ENCODE measurements at regions not wholly inside any gene's neighbourhood (a gene's known extent, or its start where the extent isn't known, plus 50 kb on each side); places are given as distances from the start of the nearest gene placed in this dataset.
A peak's percentile ranks its signal among the peaks of the same experiment; 100 is the strongest.
"Not testable (repeated sequence)": the region's sequence is repeated elsewhere in the genome, so short reads cannot be mapped to it uniquely, and the experiment has no call there.

GRCh38 chr12:124379379-124379937 lies 84.6 kb downstream of the RFLNA start:
- no peak for DNase-seq (ENCODE audit: low spot score in 2 of 2)

GRCh38 chr12:124378926-124379325 lies 84.0 kb downstream of the RFLNA start:
- FAIRE-seq (no peak), DNase-seq (ENCODE audit: low spot score in 2 of 2) (no peak)

More at GRCh38 chr12:124379379-124379937, 84.6 kb downstream of the RFLNA start:
- no peak for FAIRE-seq

- DNase-seq (ENCODE audit: low spot score in 2 of 2): no peak
- FAIRE-seq: no peak
These were observed 83.2 kb downstream of the RFLNA start for GRCh38 chr12:124377981-124378509.

- FAIRE-seq: no peak
- no peak for DNase-seq (ENCODE audit: low spot score in 2 of 2)
These were observed 81.5 kb downstream of the RFLNA start for GRCh38 chr12:124376435-124376834.

- FAIRE-seq: no peak
- no peak for DNase-seq (ENCODE audit: low spot score in 2 of 2)
These were observed 80.9 kb downstream of the RFLNA start for GRCh38 chr12:124375789-124376175.

- no peak for FAIRE-seq
- DNase-seq (ENCODE audit: low spot score in 2 of 2): no peak
These were observed 80.4 kb downstream of the RFLNA start for GRCh38 chr12:124375141-124375788.

GRCh38 chr12:124374567-124374966 lies 79.7 kb downstream of the RFLNA start:
- FAIRE-seq (no peak), DNase-seq (ENCODE audit: low spot score in 2 of 2) (no peak)

GRCh38 chr12:124374147-124374546 lies 79.3 kb downstream of the RFLNA start:
- no peak for DNase-seq (ENCODE audit: low spot score in 2 of 2)
- FAIRE-seq: no peak

GRCh38 chr12:124373701-124374100 lies 78.8 kb downstream of the RFLNA start:
- not testable (repeated sequence) for FAIRE-seq; DNase-seq (ENCODE audit: low spot score in 2 of 2)

- DNase-seq (ENCODE audit: low spot score in 2 of 2) (no peak), FAIRE-seq (no peak)
These were observed 77.9 kb downstream of the RFLNA start for GRCh38 chr12:124372831-124373230.

- no peak for DNase-seq (ENCODE audit: low spot score in 2 of 2)
- no peak for FAIRE-seq
These were observed 77.2 kb downstream of the RFLNA start for GRCh38 chr12:124371970-124372555.

- no peak for FAIRE-seq
These were observed 76.5 kb downstream of the RFLNA start for GRCh38 chr12:124371366-124371765.

GRCh38 chr12:124370851-124371250 lies 76.0 kb downstream of the RFLNA start:
- no peak for FAIRE-seq
- no peak for DNase-seq (ENCODE audit: low spot score in 2 of 2)

More at GRCh38 chr12:124371366-124371765, 76.5 kb downstream of the RFLNA start:
- DNase-seq (ENCODE audit: low spot score in 2 of 2): no peak

- no peak for FAIRE-seq
- no peak for DNase-seq (ENCODE audit: low spot score in 2 of 2)
These were observed 75.5 kb downstream of the RFLNA start for GRCh38 chr12:124370384-124370783.

- FAIRE-seq (no peak), DNase-seq (ENCODE audit: low spot score in 2 of 2) (no peak)
These were observed 75.0 kb downstream of the RFLNA start for GRCh38 chr12:124369827-124370378.

GRCh38 chr12:124369055-124369826 lies 74.3 kb downstream of the RFLNA start:
- no peak for FAIRE-seq
- DNase-seq (ENCODE audit: low spot score in 2 of 2): peak; percentile 82 to 84

GRCh38 chr12:124368421-124369032 lies 73.6 kb downstream of the RFLNA start:
- FAIRE-seq: no peak
- DNase-seq (ENCODE audit: low spot score in 2 of 2): no peak

GRCh38 chr12:124365726-124366430 lies 71.0 kb downstream of the RFLNA start:
- FAIRE-seq: no peak
- DNase-seq (ENCODE audit: low spot score in 2 of 2): no peak

Measured in frontal cortex (tissue), 3 donors.